ENCODE measurements at regions not wholly inside any gene's neighbourhood (a gene's known extent, or its start where the extent isn't known, plus 50 kb on each side); places are given as distances from the start of the nearest gene placed in this dataset.

DNA sequence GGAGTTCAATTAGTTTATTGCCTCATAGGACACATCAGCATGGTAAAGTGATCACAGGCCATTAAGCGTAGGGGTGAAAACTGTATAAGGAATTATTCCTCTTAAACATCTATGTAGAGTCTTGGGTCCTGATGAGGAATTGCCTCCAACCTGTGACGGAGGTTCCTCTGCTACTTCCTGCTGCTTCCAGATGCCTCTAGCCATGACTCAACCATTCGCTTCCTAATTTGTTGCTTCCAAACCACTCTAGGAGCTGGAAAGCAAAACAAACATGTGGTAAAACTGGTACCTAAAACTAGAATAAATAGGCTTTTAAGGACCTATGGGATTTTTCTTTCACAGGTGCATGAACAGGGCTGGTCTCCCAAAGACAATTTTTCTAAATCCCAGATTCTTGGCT, 253.8 kb downstream of the KLF12 start:
- no peaks in the 10 kb centered on the region for H3K27me3 Mint-ChIP-seq (ENCODE audit: insufficient read depth, unreplicated experiment)
- H3K36me3 Mint-ChIP-seq (ENCODE audit: insufficient read depth, unreplicated experiment) = no peaks in the 10 kb centered on the region
- intact Hi-C loops (cut with micrococcal nuclease) = no loop called here
- peaks cover 7% of the 10 kb centered on the region for H3K9me3 Mint-ChIP-seq (ENCODE audit: unreplicated experiment)
- H3K27ac Mint-ChIP-seq (ENCODE audit: low read depth, unreplicated experiment) = no peak overlapping the region
- no TSS peak for BruUV-seq (replicated peaks)
- CTCF ChIA-PET = no interaction called here
- no peaks in the 10 kb centered on the region for H3K4me1 Mint-ChIP-seq (ENCODE audit: insufficient read depth, unreplicated experiment)
- no peak overlapping the region for H3K4me3 Mint-ChIP-seq (ENCODE audit: unreplicated experiment)
- no peak for DNase-seq (ENCODE audit: unreplicated experiment)
- TF ChIP-seq, protein P1, sequence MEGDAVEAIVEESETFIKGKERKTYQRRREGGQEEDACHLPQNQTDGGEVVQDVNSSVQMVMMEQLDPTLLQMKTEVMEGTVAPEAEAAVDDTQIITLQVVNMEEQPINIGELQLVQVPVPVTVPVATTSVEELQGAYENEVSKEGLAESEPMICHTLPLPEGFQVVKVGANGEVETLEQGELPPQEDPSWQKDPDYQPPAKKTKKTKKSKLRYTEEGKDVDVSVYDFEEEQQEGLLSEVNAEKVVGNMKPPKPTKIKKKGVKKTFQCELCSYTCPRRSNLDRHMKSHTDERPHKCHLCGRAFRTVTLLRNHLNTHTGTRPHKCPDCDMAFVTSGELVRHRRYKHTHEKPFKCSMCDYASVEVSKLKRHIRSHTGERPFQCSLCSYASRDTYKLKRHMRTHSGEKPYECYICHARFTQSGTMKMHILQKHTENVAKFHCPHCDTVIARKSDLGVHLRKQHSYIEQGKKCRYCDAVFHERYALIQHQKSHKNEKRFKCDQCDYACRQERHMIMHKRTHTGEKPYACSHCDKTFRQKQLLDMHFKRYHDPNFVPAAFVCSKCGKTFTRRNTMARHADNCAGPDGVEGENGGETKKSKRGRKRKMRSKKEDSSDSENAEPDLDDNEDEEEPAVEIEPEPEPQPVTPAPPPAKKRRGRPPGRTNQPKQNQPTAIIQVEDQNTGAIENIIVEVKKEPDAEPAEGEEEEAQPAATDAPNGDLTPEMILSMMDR (IDR thresholded peaks at IDR 0.05; ENCODE audit: unreplicated experiment) = no peak
- POLR2A ChIA-PET = no interaction called here

DNA sequence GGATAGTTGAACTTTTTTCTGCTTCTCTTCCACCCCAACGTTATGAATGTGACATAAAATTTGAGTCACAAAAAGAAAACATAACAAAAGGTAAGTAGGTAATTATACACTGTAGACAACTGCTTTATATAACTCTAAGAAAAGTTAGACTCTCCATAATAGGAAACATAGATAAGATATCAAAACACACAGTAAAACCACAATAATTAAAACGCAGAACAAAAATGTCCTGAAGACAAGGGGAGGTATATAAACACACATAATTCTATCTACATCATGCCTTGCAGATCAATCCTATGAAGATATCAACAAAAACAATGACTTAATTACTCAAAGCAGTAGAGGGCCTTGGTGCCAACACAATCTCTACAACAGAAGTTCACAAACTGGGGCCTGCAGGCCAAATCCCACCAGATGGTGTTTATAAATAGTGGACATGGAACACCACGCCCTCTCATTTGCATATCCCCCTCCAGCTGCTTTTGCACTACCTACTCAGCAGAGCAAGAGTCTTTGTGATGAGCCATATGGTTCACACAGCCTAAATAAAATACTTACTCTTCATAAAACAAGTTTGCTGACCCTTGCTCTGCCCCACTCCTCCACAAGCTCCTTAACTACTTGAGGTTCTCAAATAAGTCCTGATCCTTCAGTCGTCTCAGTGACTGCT, 254.7 kb downstream of the KLF12 start:
- H3K4me3 Mint-ChIP-seq (ENCODE audit: unreplicated experiment) = no peak overlapping the region
- TF ChIP-seq, protein P1 (IDR thresholded peaks at IDR 0.05; ENCODE audit: unreplicated experiment) = no peak
- DNase-seq (ENCODE audit: unreplicated experiment) = no peak
- H3K27ac Mint-ChIP-seq (ENCODE audit: low read depth, unreplicated experiment) = no peak overlapping the region
- ChIA-PET POLR2A (no interaction called here), CTCF (no interaction called here)
- no peaks in the 10 kb centered on the region for H3K9me3 Mint-ChIP-seq (ENCODE audit: unreplicated experiment)
- no peaks in the 10 kb centered on the region for H3K36me3 Mint-ChIP-seq (ENCODE audit: insufficient read depth, unreplicated experiment)
- H3K4me1 Mint-ChIP-seq (ENCODE audit: insufficient read depth, unreplicated experiment) = no peaks in the 10 kb centered on the region
- no peaks in the 10 kb centered on the region for H3K27me3 Mint-ChIP-seq (ENCODE audit: insufficient read depth, unreplicated experiment)
- intact Hi-C loops (cut with micrococcal nuclease) = no loop called here
- BruUV-seq (replicated peaks) = no TSS peak

- ChIA-PET CTCF (interaction anchor here (0.8 kb wide), 1 partner anchor 1343 kb away, joined by 4 read pairs; no protein-coding TSS in a partner anchor), POLR2A (interaction anchor here (0.6 kb wide), 1 partner anchor 1317 kb away, joined by 4 read pairs; no protein-coding TSS in a partner anchor)
- H3K4me3 Mint-ChIP-seq (ENCODE audit: unreplicated experiment) = no peak overlapping the region
- H3K4me1 Mint-ChIP-seq (ENCODE audit: insufficient read depth, unreplicated experiment) = no peaks in the 10 kb centered on the region
- no peaks in the 10 kb centered on the region for H3K27me3 Mint-ChIP-seq (ENCODE audit: insufficient read depth, unreplicated experiment)
- TF ChIP-seq, protein P1 (IDR thresholded peaks at IDR 0.05; ENCODE audit: unreplicated experiment) = no peak
- no TSS peak for BruUV-seq (replicated peaks)
- DNase-seq (ENCODE audit: unreplicated experiment) = no peak
- no peaks in the 10 kb centered on the region for H3K36me3 Mint-ChIP-seq (ENCODE audit: insufficient read depth, unreplicated experiment)
- H3K27ac Mint-ChIP-seq (ENCODE audit: low read depth, unreplicated experiment) = no peak overlapping the region
- no peaks in the 10 kb centered on the region for H3K9me3 Mint-ChIP-seq (ENCODE audit: unreplicated experiment)
- intact Hi-C loops (cut with micrococcal nuclease) = no loop called here
These were observed 256.8 kb downstream of the KLF12 start for GRCh38 chr13:73877399-73877798.

GRCh38 chr13:73876323-73876722, 257.9 kb downstream of the KLF12 start:
- intact Hi-C loops (cut with micrococcal nuclease) = no loop called here
- BruUV-seq (replicated peaks) = no TSS peak
- H3K4me3 Mint-ChIP-seq (ENCODE audit: unreplicated experiment) = no peak overlapping the region
- ChIA-PET POLR2A (no interaction called here), CTCF (no interaction called here)
- no peaks in the 10 kb centered on the region for H3K27me3 Mint-ChIP-seq (ENCODE audit: insufficient read depth, unreplicated experiment)
- H3K9me3 Mint-ChIP-seq (ENCODE audit: unreplicated experiment) = no peaks in the 10 kb centered on the region
- no peak for DNase-seq (ENCODE audit: unreplicated experiment)
- no peak overlapping the region for H3K27ac Mint-ChIP-seq (ENCODE audit: low read depth, unreplicated experiment)
- H3K36me3 Mint-ChIP-seq (ENCODE audit: insufficient read depth, unreplicated experiment) = no peaks in the 10 kb centered on the region
- H3K4me1 Mint-ChIP-seq (ENCODE audit: insufficient read depth, unreplicated experiment) = no peaks in the 10 kb centered on the region
- TF ChIP-seq, protein P1 (IDR thresholded peaks at IDR 0.05; ENCODE audit: unreplicated experiment) = no peak
